Panc1 (cell line): ENCODE measurements at regions not wholly inside any gene's neighbourhood (a gene's known extent, or its start where the extent isn't known, plus 50 kb on each side); places are given as distances from the start of the nearest gene placed in this dataset.

Experiments used
- ATAC-seq: fragments of 200-7000 bp; cut with Tn5 transposase; 2 replicates; pipeline ENCODE4 v1.9.1; 2020; ENCODE audit warnings: mild to moderate bottlenecking, moderate library complexity
- BruUV-seq: library from RNA; stranded (reverse); fragments of 400-500 nt; replicated peaks from 2 replicates; lab custom pipeline; 2021; lab: Mats Ljungman, UMichigan
- CTCF ChIA-PET: fragments of 300-600 bp; sonication (Branson Sonifier 250); formaldehyde crosslinking; loops from one replicate; lab custom pipeline; 2022; ENCODE audit warnings: antibody characterized with exemption; lab: Charles Lee
- POLR2A ChIA-PET: fragments of 300-600 bp; sonication (Branson Sonifier 250); formaldehyde crosslinking; loops from one replicate; lab custom pipeline; 2022; ENCODE audit warnings: antibody characterized with exemption; lab: Charles Lee
- DNase-seq: peaks from one replicate; pipeline ENCODE4 v3.0.0-alpha.2; 2010; ENCODE audit warnings: low read depth, low spot score
- H3K27ac ChIP-seq: 2 replicates; pipeline ENCODE4 v1.5.1; 2011; ENCODE audit warnings: mild to moderate bottlenecking, low read length, inconsistent platforms
- H3K27me3 ChIP-seq: fragments of 200-500 bp; sonication (Bioruptor generic); 2 replicates; pipeline ENCODE4 v1.6.0; 2014; ENCODE audit warnings: low read length, inconsistent platforms; ENCODE audit not compliant: control insufficient read depth, insufficient read depth
- H3K36me3 ChIP-seq: fragments of 200-500 bp; sonication (Bioruptor generic); 2 replicates; pipeline ENCODE4 v1.5.1; 2014; ENCODE audit warnings: inconsistent platforms, mild to moderate bottlenecking, low read length, moderate library complexity; ENCODE audit not compliant: control insufficient read depth, insufficient read depth
- H3K4me1 ChIP-seq: 2 replicates; pipeline ENCODE4 v1.5.1; 2011; ENCODE audit warnings: inconsistent platforms, mild to moderate bottlenecking, low read length, moderate library complexity; ENCODE audit not compliant: control insufficient read depth, insufficient read depth
- H3K4me3 ChIP-seq, 2 experiments: 2 replicates each; pipeline ENCODE4 v1.5.1; 2011 to 2012; ENCODE audit warnings: low read depth in 2 of 2, low read length in 2 of 2, mild to moderate bottlenecking in 2 of 2, inconsistent platforms in 1 of 2, moderate library complexity in 1 of 2
- H3K9me3 ChIP-seq: fragments of 200-500 bp; sonication (Bioruptor generic); 2 replicates; pipeline ENCODE4 v1.5.1; 2014; ENCODE audit warnings: low read depth, mild to moderate bottlenecking, inconsistent platforms, low read length, moderate library complexity; ENCODE audit not compliant: control insufficient read depth, insufficient read depth
- POLR2AphosphoS5 ChIP-seq: IDR thresholded peaks from 2 replicates; pipeline ENCODE4 v1.6.1; 2012; ENCODE audit warnings: mild to moderate bottlenecking, low read depth, low read length, moderate library complexity
- REST ChIP-seq, 2 experiments: IDR thresholded peaks; 2 replicates each; pipeline ENCODE4 v1.6.1; 2011 to 2012; ENCODE audit warnings: low read depth in 2 of 2, control low read depth in 1 of 2, low read length in 1 of 2, mild to moderate bottlenecking in 1 of 2, moderate library complexity in 1 of 2; ENCODE audit not compliant: insufficient read depth in 1 of 2
- SIN3A ChIP-seq: IDR thresholded peaks from 2 replicates; pipeline ENCODE4 v1.6.1; 2012; ENCODE audit warnings: low read depth, mild to moderate bottlenecking, low read length, moderate library complexity, borderline replicate concordance; ENCODE audit not compliant: insufficient read depth
- TCF7L2 ChIP-seq: IDR thresholded peaks from 2 replicates; pipeline ENCODE4 v1.6.1; 2011; ENCODE audit warnings: mild to moderate bottlenecking, low read depth, low read length, inconsistent platforms
- in situ Hi-C: cut with HindIII; loops from 2 replicates; pipeline ENCODE4 v1.10.0; 2016; ENCODE audit warnings: low sequenced_read_pairs, low pct_unique_long_range_greater_than_20kb
- intact Hi-C: fragments of 100-400 bp; cut with micrococcal nuclease; formaldehyde crosslinking; loops from one replicate; pipeline ENCODE4 v1.10.0; 2022; ENCODE audit not compliant: unreplicated experiment
- TF ChIP-seq, protein P1 (sequence below): fragments of 450-650 bp; IDR thresholded peaks from 2 replicates; pipeline ENCODE4 v1.5.1; 2017; ENCODE audit warnings: mild to moderate bottlenecking

GRCh38 chr12:126487431-126487980 lies 1422.3 kb downstream of the AACS start:
- Histone ChIP-seq H3K27me3 (no peaks in the 10 kb centered on the region), H3K4me1 (no peaks in the 10 kb centered on the region), H3K9me3 (no peaks in the 10 kb centered on the region), H3K36me3 (no peaks in the 10 kb centered on the region), H3K27ac (no peak overlapping the region), H3K4me3 (no peak overlapping the region)
- TF ChIP-seq TCF7L2 (no peak), REST (IDR thresholded peaks at IDR 0.05; ENCODE audit: insufficient read depth in 1 of 2, low read depth in 2 of 2, low read length in 1 of 2) (no peak), POLR2AphosphoS5 (no peak), SIN3A (no peak)
- TF ChIP-seq, protein P1, sequence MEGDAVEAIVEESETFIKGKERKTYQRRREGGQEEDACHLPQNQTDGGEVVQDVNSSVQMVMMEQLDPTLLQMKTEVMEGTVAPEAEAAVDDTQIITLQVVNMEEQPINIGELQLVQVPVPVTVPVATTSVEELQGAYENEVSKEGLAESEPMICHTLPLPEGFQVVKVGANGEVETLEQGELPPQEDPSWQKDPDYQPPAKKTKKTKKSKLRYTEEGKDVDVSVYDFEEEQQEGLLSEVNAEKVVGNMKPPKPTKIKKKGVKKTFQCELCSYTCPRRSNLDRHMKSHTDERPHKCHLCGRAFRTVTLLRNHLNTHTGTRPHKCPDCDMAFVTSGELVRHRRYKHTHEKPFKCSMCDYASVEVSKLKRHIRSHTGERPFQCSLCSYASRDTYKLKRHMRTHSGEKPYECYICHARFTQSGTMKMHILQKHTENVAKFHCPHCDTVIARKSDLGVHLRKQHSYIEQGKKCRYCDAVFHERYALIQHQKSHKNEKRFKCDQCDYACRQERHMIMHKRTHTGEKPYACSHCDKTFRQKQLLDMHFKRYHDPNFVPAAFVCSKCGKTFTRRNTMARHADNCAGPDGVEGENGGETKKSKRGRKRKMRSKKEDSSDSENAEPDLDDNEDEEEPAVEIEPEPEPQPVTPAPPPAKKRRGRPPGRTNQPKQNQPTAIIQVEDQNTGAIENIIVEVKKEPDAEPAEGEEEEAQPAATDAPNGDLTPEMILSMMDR = no peak
- no peak for ATAC-seq
- in situ Hi-C loops = no loop called here
- intact Hi-C loops = no loop called here
- POLR2A ChIA-PET = no interaction called here
- no peak for DNase-seq
- CTCF ChIA-PET = no interaction called here
- BruUV-seq = no TSS peak

DNA sequence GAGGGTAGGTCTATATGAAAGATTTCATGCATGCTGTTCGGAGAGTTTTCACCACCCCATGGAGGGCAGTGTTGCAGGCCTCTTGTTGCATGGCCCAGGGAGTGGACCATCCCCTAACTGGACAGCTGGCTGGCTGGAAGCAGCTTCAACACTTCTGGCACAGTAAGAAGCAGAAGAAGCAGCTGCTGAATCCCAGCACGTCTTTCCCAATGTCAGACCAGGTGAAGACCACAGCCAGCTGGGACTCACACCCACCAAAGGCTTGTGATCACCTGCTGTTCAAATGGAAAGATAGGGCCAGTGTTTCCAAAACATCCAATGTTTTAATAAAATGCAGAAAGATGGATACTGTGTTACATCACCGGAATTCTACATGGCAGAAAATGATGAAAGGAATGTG lies 1423.6 kb downstream of the AACS start:
- in situ Hi-C loops = no loop called here

More for the DNA sequence above, 1423.6 kb downstream of the AACS start:
- ChIA-PET POLR2A (no interaction called here), CTCF (no interaction called here)
- Histone ChIP-seq H3K9me3 (no peaks in the 10 kb centered on the region), H3K27ac (no peak overlapping the region), H3K36me3 (no peaks in the 10 kb centered on the region), H3K4me3 (no peak overlapping the region), H3K4me1 (no peaks in the 10 kb centered on the region), H3K27me3 (no peaks in the 10 kb centered on the region)
- ATAC-seq (no peak), DNase-seq (no peak)
- intact Hi-C loops = no loop called here
- TF ChIP-seq POLR2AphosphoS5 (no peak), TCF7L2 (no peak), REST (IDR thresholded peaks at IDR 0.05; ENCODE audit: insufficient read depth in 1 of 2, low read depth in 2 of 2, low read length in 1 of 2) (no peak), SIN3A (no peak)
- TF ChIP-seq, protein P1 = no peak
- BruUV-seq = no TSS peak
